Calu3 (cell line): ENCODE measurements at regions not wholly inside any gene's neighbourhood (a gene's known extent, or its start where the extent isn't known, plus 50 kb on each side); places are given as distances from the start of the nearest gene placed in this dataset.
"Not testable (repeated sequence)": the region's sequence is repeated elsewhere in the genome, so short reads cannot be mapped to it uniquely, and the experiment has no call there.

Experiments used
- BruUV-seq: library from RNA; stranded (reverse); fragments of 400-500 nt; replicated peaks from 2 replicates; lab custom pipeline; 2021; lab: Mats Ljungman, UMichigan
- CTCF ChIA-PET: fragments of 300-600 bp; sonication (Branson Sonifier 250); formaldehyde crosslinking; loops from one replicate; lab custom pipeline; 2022; ENCODE audit warnings: antibody characterized with exemption; lab: Charles Lee
- DNase-seq: peaks from one replicate; pipeline ENCODE4 v3.0.0; 2022
- H3K27ac Mint-ChIP-seq: one replicate; pipeline ENCODE4 v1.8.0; 2022; ENCODE audit warnings: mixed read lengths; ENCODE audit not compliant: unreplicated experiment
- H3K27me3 Mint-ChIP-seq: one replicate; pipeline ENCODE4 v1.8.0; 2022; ENCODE audit warnings: mixed read lengths; ENCODE audit not compliant: unreplicated experiment
- H3K36me3 Mint-ChIP-seq: one replicate; pipeline ENCODE4 v1.8.0; 2022; ENCODE audit warnings: mild to moderate bottlenecking, moderate library complexity, mixed read lengths; ENCODE audit not compliant: insufficient read depth, unreplicated experiment
- H3K4me1 Mint-ChIP-seq: one replicate; pipeline ENCODE4 v1.8.0; 2022; ENCODE audit warnings: mild to moderate bottlenecking, low read depth, mixed read lengths; ENCODE audit not compliant: unreplicated experiment
- H3K4me3 Mint-ChIP-seq: one replicate; pipeline ENCODE4 v1.8.0; 2022; ENCODE audit warnings: mild to moderate bottlenecking, low read depth, moderate library complexity, mixed read lengths; ENCODE audit not compliant: unreplicated experiment
- H3K9me3 Mint-ChIP-seq: one replicate; pipeline ENCODE4 v1.8.0; 2022; ENCODE audit warnings: low read depth, mixed read lengths; ENCODE audit not compliant: unreplicated experiment
- CTCF ChIP-seq: fragments of 200-600 bp; IDR thresholded peaks from one replicate; pipeline ENCODE4 v1.8.0; 2022; ENCODE audit warnings: antibody characterized with exemption; ENCODE audit not compliant: unreplicated experiment
- intact Hi-C: fragments of 100-400 bp; cut with micrococcal nuclease; formaldehyde crosslinking; loops from one replicate; pipeline ENCODE4 v1.10.0; 2022; ENCODE audit not compliant: unreplicated experiment

GRCh38 chr5:110973510-110973909 lies 98.0 kb upstream of the TSLP start:
- no peaks in the 10 kb centered on the region for H3K27me3 Mint-ChIP-seq
- TF ChIP-seq CTCF: no peak
- H3K4me1 Mint-ChIP-seq: peaks cover 6% of the 10 kb centered on the region
- BruUV-seq: no TSS peak
- CTCF ChIA-PET: no interaction called here
- DNase-seq: no peak
- no peak overlapping the region for H3K4me3 Mint-ChIP-seq
- H3K9me3 Mint-ChIP-seq: peaks cover 2% of the 10 kb centered on the region
- H3K27ac Mint-ChIP-seq: no peak overlapping the region
- no peaks in the 10 kb centered on the region for H3K36me3 Mint-ChIP-seq
- intact Hi-C loops: no loop called here

GRCh38 chr5:110977915-110978314 lies 93.6 kb upstream of the TSLP start:
- intact Hi-C loops: no loop called here
- Mint-ChIP-seq H3K27ac (no peak overlapping the region), H3K36me3 (no peaks in the 10 kb centered on the region), H3K4me1 (no peaks in the 10 kb centered on the region), H3K4me3 (no peak overlapping the region), H3K27me3 (no peaks in the 10 kb centered on the region), H3K9me3 (peaks cover 4% of the 10 kb centered on the region)
- no TSS peak for BruUV-seq
- no peak for TF ChIP-seq CTCF
- CTCF ChIA-PET: no interaction called here
- no peak for DNase-seq

GRCh38 chr5:110985882-110986281 lies 85.6 kb upstream of the TSLP start:
- H3K4me1 Mint-ChIP-seq, CTCF ChIA-PET: not testable (repeated sequence)

GRCh38 chr5:110987573-110987972 lies 83.9 kb upstream of the TSLP start:
- not testable (repeated sequence) for H3K36me3 Mint-ChIP-seq, BruUV-seq, DNase-seq

More at GRCh38 chr5:110985882-110986281, 85.6 kb upstream of the TSLP start:
- H3K27ac Mint-ChIP-seq, BruUV-seq, DNase-seq, H3K9me3 Mint-ChIP-seq, intact Hi-C loops, H3K36me3 Mint-ChIP-seq, H3K27me3 Mint-ChIP-seq, H3K4me3 Mint-ChIP-seq: not testable (repeated sequence)

GRCh38 chr5:110996742-110997141 lies 74.8 kb upstream of the TSLP start:
- no peaks in the 10 kb centered on the region for H3K4me1 Mint-ChIP-seq
- CTCF ChIA-PET: no interaction called here

More at GRCh38 chr5:110987573-110987972, 83.9 kb upstream of the TSLP start:
- H3K27me3 Mint-ChIP-seq, H3K4me1 Mint-ChIP-seq, CTCF ChIA-PET, intact Hi-C loops, H3K27ac Mint-ChIP-seq, H3K4me3 Mint-ChIP-seq, H3K9me3 Mint-ChIP-seq: not testable (repeated sequence)

More at GRCh38 chr5:110996742-110997141, 74.8 kb upstream of the TSLP start:
- DNase-seq: no peak
- H3K4me3 Mint-ChIP-seq: no peak overlapping the region
- no TSS peak for BruUV-seq
- H3K27ac Mint-ChIP-seq: no peak overlapping the region
- H3K36me3 Mint-ChIP-seq: no peaks in the 10 kb centered on the region
- H3K9me3 Mint-ChIP-seq: peaks cover 7% of the 10 kb centered on the region
- TF ChIP-seq CTCF: no peak
- no peaks in the 10 kb centered on the region for H3K27me3 Mint-ChIP-seq
- intact Hi-C loops: no loop called here
